NT2/D1 (cell line): ENCODE measurements at regions not wholly inside any gene's neighbourhood (a gene's known extent, or its start where the extent isn't known, plus 50 kb on each side); places are given as distances from the start of the nearest gene placed in this dataset.

Source experiments
- SUZ12 ChIP-seq: IDR thresholded peaks from 2 replicates; pipeline ENCODE4 v1.6.1; 2011; ENCODE audit not compliant: insufficient read length, insufficient read depth; ENCODE audit errors: extremely low read depth
- YY1 ChIP-seq: IDR thresholded peaks from 2 replicates; pipeline ENCODE4 v1.6.1; 2011; ENCODE audit not compliant: insufficient read length, insufficient read depth
- ZNF274 ChIP-seq: IDR thresholded peaks from 2 replicates; pipeline ENCODE4 v1.6.1; 2011; ENCODE audit warnings: mild to moderate bottlenecking, low read depth, low read length

GRCh38 chr2:188819792-188820191 is 154.4 kb upstream of the COL3A1 start:
- TF ChIP-seq ZNF274 (no peak), YY1 (no peak), SUZ12 (no peak)
